Colon (tissue), 2 donors: ENCODE measurements at regions not wholly inside any gene's neighbourhood (a gene's known extent, or its start where the extent isn't known, plus 50 kb on each side); places are given as distances from the start of the nearest gene placed in this dataset.

Source experiments
- FAIRE-seq: peaks from 2 replicates; lab custom pipeline; 2012; peaks lifted over from hg19 to GRCh38; lab: Jason Lieb, UNC
- donor health status: control.
- donor health status: control.

DNA sequence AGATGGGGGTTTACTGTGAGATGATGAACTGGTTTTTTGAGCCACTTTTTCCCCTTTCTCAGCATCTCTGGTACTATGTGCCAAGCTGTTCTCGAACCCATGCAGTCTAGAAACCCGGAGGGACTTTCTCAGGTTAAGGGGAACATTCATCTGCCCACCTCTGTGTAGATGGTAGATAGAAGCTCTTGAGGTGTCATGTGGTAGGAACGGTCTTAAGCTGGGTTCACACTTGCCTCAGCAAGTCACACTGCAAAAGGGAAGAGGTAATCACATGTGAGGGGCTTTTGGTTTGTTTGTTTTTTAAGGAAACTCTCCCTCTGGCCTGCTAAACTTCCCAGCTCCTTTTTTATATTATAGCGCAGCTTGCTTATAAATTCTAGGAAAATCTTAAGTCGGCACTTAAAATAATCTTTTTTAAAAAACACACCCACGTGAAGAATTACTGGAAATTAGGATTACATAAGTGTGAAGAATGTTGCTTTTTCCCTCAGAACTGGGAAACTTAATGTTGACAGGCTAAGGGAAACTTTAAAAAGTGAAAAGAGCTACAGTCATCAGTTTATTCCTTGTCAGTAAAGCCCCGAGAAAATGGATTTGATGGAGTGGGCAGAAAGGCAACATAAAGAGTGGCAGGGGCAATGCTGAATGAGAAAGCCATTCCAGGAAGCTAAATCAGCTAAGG, 430.3 kb downstream of the ARHGEF28 start:
- FAIRE-seq = no peak

DNA sequence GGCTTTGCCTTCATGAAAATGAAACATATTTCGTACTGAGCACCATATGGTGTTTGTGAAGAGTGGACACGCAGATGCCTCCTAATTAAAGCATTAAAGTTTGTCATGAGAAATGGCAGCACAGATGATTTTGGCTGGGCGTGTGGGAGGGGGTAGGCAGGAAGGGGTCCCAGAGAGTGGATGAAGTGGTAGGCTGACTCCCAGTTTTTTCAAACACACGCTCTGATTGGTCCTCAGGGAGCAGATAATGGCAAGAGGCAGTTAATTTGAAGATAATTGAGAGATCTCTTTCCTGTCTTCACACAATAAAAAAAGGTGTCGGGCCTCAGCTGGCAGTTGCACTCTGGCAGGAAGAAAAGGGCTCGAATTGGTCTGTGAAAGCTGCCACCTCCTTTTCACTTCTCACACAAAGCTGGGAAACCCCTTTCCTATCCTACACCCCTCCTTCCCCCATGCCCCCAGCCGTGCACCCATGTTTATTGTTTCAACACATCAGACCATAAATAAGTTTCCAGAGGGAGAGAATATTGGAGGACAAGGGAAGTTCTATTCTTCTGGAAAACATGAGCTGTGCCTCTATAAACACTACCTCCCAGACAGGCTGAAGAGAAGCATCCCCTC, 429.6 kb downstream of the ARHGEF28 start:
- no peak for FAIRE-seq

DNA sequence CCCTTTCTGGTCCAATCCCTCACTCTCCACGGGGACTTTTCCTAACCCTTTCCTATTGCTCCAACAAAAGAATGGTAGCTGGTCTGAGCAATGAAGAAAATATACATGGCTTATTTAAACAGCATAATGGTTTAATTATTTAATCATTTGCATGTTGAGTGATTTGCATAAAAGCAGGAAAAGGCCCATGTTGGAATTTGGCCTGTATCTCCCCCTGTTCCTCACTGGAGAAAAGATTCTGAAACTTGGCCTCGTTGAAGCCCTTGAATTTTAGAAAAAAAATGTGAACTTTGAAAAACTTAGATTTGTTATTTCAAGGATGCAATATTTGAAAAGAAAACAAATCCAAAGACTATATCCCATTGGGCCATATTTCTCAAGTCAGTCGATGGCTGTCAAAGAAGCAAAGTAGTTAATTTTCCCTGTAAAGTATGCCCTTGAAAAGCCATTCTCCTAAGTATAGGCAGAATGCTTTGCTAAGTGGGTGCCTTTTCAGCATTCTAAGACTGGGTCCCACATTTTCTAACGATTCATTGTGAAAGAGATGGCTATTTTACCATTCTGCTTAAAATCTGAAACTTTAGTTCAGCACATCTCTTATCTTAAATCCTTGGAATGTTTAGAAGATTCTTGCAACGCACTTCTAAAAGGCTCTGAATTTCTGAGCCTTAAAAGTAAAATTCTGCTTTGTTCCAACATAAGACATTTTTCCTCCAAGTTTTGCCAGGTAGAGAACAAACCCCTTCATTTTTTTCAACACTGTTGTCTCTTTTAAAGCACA, 428.8 kb downstream of the ARHGEF28 start:
- FAIRE-seq = no peak

DNA sequence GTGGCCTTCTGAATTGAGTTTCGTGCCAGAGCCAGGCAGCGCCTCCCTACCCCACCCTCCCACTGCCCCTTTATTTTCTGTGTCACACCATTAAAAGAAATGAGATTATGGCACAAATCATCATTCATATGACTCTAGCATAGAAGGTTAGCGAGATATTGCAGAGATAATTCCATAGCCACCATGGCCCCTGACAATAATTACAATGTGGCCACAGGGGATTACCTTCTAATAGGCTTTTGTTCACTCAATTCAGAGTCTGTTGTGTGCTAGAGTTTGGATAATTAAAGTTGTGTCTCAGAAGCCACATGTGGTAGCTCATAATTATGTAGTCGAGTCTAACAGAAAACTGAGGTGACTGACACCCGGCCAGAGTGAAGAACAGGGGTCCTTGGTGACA, 428.1 kb downstream of the ARHGEF28 start:
- no peak for FAIRE-seq

DNA sequence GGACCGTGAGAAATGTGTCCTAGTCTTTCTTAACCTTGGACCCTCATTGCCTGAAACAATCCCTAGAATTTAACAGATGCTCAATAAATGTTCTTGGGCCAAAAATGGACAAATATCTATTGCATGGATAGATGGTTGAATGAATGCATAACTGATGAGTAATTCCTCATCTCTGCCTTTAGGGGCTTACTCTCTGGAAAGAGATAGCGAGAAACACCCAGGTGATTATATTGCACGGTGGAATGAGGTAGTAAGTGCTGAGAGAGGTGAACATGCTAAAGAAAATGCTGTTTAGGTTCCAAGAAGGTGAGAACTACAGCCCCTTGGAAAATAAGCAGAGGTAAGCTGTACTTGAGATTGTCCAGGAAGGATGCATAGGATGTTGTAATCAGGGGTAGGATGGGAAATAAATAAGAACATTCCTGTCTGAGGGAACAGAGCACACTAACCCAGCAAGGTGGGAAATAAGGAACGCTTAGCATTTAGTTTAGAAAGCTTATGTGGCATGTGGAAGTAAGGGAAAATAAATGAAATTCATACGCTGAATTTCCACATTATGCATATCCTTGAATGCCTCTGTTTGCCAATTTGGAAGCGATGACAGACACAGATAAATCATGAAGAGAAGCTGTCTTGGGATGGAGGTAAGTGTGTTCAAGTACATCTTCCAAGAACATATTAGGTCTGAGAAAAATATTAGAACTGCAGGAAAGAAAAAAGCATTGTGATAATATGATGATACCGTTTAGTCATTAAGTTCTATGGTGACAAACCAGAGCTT, 426.6 kb downstream of the ARHGEF28 start:
- FAIRE-seq = no peak

DNA sequence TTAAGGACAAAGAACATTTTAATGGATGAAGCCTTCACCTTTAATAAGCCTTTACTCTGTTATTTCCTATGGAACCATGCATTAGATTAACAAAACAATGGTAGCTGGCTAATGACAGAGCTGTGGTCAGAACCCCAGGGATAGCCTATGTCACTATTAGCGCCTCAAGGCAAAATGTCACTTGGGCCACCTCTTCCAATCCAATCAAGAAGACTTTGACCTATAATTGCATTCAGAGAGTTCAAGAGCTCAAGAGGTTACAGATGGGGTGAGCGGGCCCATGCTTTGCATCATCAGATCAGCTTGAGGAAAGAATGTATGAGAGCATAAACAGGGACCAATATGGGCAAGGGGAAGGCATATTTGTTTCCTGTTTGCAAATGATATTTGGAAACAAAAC, 425.1 kb downstream of the ARHGEF28 start:
- no peak for FAIRE-seq

DNA sequence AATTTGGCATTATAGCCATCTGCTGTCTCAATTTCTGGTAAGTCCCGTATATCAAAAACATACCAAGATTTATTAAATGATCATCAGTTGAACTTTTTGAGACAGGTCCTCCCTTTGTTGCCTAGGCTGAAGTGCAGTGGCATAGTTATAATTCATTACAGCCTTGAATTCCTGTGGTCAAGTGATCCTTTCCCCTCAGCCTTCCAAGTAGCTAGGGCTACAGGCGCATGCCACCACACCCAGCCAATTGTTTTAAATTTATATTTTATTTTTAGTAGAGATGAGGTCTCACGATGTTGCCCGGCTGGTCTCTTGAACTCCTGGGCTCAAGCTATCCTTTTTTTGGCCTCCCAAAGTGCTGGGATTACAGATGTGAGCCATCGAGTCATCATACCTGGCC, 418.9 kb downstream of the ARHGEF28 start:
- FAIRE-seq = no peak

DNA sequence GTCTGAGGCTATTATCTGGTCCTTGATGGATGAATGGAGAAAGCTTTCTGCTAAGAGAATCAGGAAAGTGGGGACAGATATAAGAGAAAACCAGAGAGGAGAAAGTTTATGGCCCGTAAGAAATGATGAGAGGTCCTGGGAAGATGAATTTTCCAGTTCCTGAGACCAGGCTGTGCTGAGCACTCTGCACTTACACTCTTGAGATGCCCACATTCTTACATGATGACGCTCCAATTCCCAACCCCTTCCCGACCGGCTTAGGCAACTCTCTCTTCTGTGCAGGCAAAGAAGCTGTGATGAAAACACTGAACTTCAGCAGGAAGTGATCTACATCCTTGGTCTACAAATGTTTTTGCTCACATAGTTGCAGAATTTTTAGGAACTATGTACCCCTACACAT, 417.0 kb downstream of the ARHGEF28 start:
- no peak for FAIRE-seq

DNA sequence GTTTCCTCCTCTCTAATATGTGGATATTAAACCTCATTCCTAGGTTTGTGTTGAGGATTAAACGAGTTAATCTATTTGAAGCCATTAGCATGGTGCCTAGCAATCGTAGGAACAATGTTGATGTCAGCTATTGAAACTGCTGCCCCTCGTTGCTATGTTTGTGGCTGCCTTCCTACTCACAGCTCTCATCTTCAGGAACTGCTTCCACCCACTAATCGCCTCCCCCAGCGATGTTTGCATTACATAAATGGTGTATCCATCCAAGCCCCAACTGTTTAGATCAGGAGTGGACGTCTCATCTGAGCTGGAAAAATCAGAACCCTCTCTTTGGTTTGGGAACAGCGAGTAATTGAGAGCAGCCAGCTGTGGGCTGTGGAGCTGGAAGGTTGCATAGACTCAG, 416.6 kb downstream of the ARHGEF28 start:
- no peak for FAIRE-seq

DNA sequence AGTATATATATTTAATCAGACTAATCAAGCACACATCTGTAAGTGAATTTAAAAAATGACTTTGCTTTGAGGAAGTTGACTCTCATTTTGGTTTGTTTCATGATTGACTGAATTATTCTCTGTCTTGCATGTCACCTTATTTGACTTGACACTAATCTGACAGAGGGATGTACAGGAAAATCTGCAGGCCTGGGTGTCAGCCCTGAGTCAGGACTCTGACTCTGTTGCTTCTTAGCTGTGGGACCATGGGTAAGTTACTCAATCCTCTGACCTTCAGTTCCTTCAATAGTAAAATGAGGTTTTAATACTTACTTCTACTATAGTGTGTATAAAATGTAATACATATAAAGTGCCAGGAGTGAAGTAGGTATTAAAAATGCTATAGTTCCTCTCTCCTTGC, 415.9 kb downstream of the ARHGEF28 start:
- FAIRE-seq = no peak

DNA sequence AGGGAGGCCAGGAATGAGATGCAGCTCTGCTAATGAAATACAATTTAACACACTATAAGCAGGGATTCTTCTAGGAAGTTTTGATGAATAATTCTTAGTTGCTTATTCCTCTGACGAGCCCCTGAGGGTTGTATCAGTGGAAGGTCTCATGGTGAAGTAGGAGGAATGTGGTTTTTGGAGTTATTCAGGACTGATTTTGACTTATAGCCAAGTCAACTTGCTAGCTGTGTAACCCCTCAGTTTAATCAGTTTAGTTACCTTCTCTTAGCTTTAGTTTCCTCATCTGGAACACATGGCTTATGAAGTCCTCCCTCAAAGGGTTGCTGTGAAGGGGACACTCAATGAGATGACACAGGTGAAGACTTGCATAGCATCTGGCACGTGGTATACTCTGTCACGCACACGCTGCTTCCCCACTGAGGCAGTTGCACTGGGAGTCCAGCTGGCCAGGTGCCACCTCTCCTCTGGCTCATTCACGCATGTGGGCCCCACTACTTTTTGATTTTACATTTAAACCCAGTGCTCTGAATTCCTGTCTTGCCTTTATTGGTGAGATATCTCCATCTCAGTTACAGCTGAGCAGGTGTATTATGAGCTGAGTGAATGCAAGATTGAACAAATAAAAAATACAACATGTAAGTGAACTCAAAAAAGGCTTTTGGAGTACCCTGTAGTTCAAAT, 415.0 kb downstream of the ARHGEF28 start:
- FAIRE-seq = no peak

DNA sequence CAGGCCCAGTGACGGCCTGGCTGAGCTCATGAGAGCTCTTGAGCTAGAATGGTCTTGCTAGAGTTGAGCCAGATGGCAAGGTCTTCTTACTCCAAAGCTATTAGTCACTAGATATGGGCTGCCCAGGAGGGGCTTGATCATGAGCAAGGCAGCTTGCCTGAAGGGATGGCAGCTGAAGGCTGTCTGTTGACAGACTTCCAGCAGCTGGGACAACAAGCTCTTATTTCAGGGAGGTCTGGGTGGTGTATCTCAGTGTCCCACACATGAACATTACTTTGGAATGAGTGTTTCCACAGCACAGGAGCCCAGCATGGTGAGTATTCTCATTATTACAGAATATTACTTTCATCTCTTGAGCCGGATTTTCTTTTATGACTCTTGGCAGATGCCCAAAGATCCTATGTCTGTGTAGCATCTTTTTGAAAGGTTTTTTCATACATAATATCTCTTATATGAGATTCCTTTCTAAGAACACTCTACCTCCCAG, 414.1 kb downstream of the ARHGEF28 start:
- FAIRE-seq = no peak

DNA sequence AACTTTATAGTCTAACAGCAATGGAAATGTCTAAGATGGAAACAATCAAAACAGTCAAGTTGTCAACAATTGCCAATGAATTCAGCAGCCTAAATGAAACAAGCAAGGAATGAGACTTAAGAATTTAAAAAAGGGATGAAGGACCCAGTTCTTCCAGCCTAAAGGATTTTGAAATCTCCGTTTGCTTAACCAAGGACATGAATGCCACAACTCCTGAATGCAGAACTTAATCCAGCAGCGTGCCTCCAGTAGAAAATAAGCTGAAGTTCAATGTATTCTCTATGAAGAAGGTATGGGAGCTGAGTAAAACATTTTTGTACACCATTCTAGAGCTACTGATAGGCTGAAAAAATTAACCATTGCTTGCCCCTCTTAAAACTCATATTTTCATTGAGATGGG, 411.3 kb downstream of the ARHGEF28 start:
- FAIRE-seq = no peak

DNA sequence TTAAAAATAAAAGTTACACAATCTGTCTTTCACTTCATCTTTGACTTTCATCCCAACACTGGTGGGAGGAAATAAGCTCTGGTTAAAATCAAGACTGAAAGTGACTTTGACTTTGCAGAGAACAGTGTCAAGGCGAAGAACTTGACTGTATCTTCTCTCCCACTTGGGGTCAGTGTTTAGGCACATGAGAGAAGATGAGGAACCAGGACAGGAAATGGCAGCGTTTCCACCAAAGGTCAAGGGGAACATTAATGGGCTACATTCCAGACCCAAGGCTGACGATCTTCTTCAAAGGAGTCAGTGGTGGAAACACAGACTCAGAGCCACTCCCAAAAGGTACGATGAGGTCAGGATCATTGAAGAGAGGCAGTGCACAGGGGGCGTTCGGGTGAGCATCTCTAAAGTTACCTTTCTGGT, 409.5 kb downstream of the ARHGEF28 start:
- no peak for FAIRE-seq

DNA sequence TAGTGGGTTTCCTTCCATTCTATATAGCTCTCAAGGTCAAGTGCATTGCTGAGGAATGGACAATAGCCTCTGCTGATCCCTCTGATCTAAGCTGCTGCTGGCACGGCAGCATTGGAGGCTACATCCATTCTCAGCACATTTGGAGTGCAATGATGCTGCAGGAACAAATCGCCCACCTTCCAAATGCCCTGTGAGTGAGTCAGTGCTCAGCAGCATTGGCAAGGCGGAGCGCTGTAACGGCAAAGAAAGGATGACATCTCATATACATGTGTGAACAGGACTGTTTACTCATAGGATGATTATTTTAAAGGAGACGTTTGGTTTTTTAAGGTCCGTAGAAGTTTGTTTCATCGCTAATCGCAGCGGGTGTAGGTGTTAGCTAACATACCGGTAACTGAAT, 408.7 kb downstream of the ARHGEF28 start:
- FAIRE-seq = no peak

DNA sequence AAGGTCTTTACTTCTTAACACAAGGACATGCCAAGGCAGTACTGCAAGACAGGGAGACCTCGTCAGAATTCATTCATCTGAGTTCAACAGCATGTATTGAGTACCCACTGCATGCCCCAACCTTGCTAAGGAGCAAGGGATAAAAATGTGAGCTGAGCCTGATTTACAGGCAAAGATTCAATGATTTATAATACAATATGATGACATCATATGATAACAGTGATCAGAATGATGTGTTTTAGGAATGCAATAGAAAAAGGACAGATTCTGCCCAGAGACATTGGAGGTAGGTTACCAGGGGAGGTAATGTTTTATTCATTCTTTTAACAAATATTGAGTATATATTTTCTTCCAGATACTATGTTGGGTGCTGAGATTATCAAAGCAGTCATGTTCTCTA, 406.6 kb downstream of the ARHGEF28 start:
- FAIRE-seq = no peak

DNA sequence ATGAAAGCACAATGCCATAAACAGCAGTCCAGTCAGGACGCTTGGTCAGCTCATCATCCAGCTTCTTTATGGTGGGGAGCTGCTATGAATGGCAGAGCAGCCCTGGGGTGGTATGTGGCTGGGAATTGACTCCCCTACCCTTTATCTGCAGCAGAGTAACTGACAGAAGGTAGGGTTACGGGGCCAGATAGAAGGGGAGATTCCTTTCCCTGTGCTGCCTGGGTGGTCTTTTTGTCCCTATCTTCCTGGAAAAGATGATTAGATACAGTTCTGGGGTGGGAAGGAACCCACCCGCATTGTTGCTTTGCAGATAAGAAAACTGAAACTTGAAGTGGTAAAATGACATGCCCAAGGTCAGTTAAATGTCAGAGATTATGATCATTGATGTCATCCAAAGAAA, 405.5 kb downstream of the ARHGEF28 start:
- no peak for FAIRE-seq

DNA sequence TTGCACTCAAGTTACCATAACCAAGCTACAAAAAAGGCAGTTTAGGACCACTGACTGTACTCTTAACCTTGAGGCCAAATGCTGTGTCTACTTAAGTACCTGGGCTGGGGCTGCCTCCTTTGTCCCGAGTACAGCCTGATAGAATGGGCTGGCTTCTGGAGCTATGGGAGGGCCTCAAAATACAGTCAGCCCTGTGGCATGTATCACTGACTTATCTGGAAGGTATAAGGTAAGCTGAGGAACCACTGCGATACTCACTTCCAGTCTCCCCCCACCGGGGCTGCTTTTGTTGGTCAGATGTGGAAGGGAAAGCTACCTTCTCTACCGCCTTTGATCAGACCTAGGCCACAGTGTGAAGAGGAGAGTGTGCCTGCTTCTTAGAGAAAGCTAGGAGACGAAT, 404.8 kb downstream of the ARHGEF28 start:
- no peak for FAIRE-seq

DNA sequence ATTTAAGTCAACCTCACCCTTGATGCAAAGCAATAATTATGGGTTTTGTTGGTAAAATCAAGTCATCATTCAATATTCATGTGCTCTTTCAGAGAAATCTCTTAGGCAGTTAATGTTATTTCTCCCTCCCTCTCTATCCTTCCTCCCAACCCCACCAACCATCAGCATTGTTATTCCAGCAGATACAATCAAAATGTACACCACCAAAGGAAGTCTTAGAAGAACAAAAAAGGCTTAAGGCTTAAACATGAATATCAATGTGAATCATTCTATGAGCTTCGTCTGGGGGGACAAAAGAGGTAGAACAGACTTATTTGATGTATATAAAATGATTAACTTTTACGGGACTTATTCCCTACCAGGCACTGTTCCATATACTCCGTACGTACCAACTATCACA, 404.4 kb downstream of the ARHGEF28 start:
- no peak for FAIRE-seq

DNA sequence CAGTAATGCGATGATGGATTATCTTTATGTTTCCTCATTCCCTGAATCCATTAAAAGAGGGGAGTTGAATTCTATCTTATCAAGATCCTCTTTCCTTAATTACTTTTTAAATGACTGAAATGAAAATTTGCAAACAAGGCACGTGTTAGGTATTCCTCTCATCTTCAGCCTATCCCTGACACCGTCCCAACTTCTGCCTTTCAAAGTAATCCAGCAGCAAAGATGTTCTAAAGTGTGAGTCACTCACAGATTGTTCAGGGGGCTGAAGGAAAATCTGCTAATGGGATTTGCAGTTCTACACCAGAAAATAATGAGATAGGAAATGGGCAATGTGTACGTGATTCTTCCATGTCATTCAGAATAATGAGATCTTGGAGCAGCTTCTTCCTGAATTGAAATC, 403.0 kb downstream of the ARHGEF28 start:
- FAIRE-seq = no peak

DNA sequence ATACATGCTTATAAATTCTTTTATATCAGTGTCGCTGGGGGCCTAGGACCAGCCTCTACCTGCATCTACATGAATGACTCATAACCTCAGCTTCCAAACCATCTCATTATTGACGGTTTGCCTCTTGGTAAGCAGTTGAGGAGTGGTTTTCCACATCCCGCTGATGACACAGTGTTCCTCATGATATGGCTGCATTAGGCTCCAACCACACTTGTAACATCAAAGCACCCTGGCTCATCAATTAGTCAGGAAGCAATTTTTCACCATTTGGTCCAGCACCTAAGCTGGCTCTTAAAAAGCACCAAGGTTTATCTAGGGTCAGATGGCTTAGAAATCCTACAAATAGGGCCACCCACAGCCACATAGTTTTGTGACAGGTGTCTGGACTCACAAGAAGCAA, 402.4 kb downstream of the ARHGEF28 start:
- FAIRE-seq = no peak

DNA sequence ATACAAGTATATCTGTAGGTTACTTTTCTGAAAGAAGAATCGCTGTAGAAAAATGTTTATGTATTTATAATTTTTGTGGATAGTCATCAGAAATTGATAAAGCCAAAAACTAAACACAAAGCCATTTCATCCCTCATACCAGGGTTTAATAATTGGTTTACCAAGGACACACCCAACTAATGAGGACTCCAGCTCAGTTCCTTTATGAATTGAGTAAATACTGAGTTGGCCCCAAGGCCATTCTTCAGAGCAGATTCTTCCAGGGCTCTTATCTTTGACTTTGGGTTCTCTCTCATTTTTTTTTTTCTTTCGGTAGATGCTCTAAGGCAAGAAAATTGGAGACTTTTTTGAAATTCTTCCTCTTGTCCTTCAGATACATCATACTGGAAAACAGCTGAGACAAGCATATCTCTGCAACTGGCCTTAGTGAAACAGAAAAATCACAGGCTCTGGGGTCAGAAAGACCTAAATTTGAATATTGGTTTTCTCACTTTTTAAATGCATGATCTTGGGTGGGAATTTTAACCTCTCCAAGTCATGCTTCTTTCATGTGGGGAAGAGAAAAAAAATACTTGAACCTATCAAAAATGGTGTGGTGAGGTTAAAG, 401.8 kb downstream of the ARHGEF28 start:
- FAIRE-seq = no peak
